ENCODE measurements at regions not wholly inside any gene's neighbourhood (a gene's known extent, or its start where the extent isn't known, plus 50 kb on each side); places are given as distances from the start of the nearest gene placed in this dataset.

GRCh38 chr12:84691266-84691665 is 221.3 kb downstream of the SLC6A15 start:
- DNase-seq (ENCODE audit: low read depth in 2 of 3, low spot score in 2 of 3): no peak

GRCh38 chr12:84689638-84690037 is 223.0 kb downstream of the SLC6A15 start:
- no peak for DNase-seq (ENCODE audit: low read depth in 2 of 3, low spot score in 2 of 3)

- no peak for DNase-seq (ENCODE audit: low read depth in 2 of 3, low spot score in 2 of 3)
These were observed 227.2 kb downstream of the SLC6A15 start for GRCh38 chr12:84685379-84685778.

GRCh38 chr12:84676787-84677186 is 235.8 kb downstream of the SLC6A15 start:
- DNase-seq (ENCODE audit: low read depth in 2 of 3, low spot score in 2 of 3): no peak

GRCh38 chr12:84661786-84662185 is 250.8 kb downstream of the SLC6A15 start:
- no peak for DNase-seq (ENCODE audit: low read depth in 2 of 3, low spot score in 2 of 3)

- no peak for DNase-seq (ENCODE audit: low read depth in 2 of 3, low spot score in 2 of 3)
These were observed 252.5 kb downstream of the SLC6A15 start for GRCh38 chr12:84660139-84660538.

- DNase-seq (ENCODE audit: low read depth in 2 of 3, low spot score in 2 of 3): no peak
These were observed 253.7 kb downstream of the SLC6A15 start for GRCh38 chr12:84658877-84659276.

GRCh38 chr12:84656705-84657104 is 255.9 kb downstream of the SLC6A15 start:
- DNase-seq (ENCODE audit: low read depth in 2 of 3, low spot score in 2 of 3): no peak

- no peak for DNase-seq (ENCODE audit: low read depth in 2 of 3, low spot score in 2 of 3)
These were observed 259.1 kb downstream of the SLC6A15 start for GRCh38 chr12:84653482-84653881.

GRCh38 chr12:84648425-84648824 is 264.2 kb downstream of the SLC6A15 start:
- DNase-seq (ENCODE audit: low read depth in 2 of 3, low spot score in 2 of 3): no peak

GRCh38 chr12:84644908-84645307 is 267.7 kb downstream of the SLC6A15 start:
- no peak for DNase-seq (ENCODE audit: low read depth in 2 of 3, low spot score in 2 of 3)

GRCh38 chr12:84643993-84644392 is 268.6 kb downstream of the SLC6A15 start:
- no peak for DNase-seq (ENCODE audit: low read depth in 2 of 3, low spot score in 2 of 3)

- no peak for DNase-seq (ENCODE audit: low read depth in 2 of 3, low spot score in 2 of 3)
These were observed 270.6 kb downstream of the SLC6A15 start for GRCh38 chr12:84641940-84642545.

GRCh38 chr12:84638811-84639368 is 273.7 kb downstream of the SLC6A15 start:
- no peak for DNase-seq (ENCODE audit: low read depth in 2 of 3, low spot score in 2 of 3)

GRCh38 chr12:84637926-84638325 is 274.7 kb downstream of the SLC6A15 start:
- no peak for DNase-seq (ENCODE audit: low read depth in 2 of 3, low spot score in 2 of 3)

GRCh38 chr12:84636801-84637290 is 275.8 kb downstream of the SLC6A15 start:
- no peak for DNase-seq (ENCODE audit: low read depth in 2 of 3, low spot score in 2 of 3)

- no peak for DNase-seq (ENCODE audit: low read depth in 2 of 3, low spot score in 2 of 3)
These were observed 278.1 kb downstream of the SLC6A15 start for GRCh38 chr12:84634526-84634925.

GRCh38 chr12:84632556-84632955 is 280.0 kb downstream of the SLC6A15 start:
- no peak for DNase-seq (ENCODE audit: low read depth in 2 of 3, low spot score in 2 of 3)

- no peak for DNase-seq (ENCODE audit: low read depth in 2 of 3, low spot score in 2 of 3)
These were observed 281.6 kb downstream of the SLC6A15 start for GRCh38 chr12:84631020-84631419.

- no peak for DNase-seq (ENCODE audit: low read depth in 2 of 3, low spot score in 2 of 3)
These were observed 285.0 kb downstream of the SLC6A15 start for GRCh38 chr12:84627593-84627992.

- no peak for DNase-seq (ENCODE audit: low read depth in 2 of 3, low spot score in 2 of 3)
These were observed 288.0 kb downstream of the SLC6A15 start for GRCh38 chr12:84624601-84625000.

- no peak for DNase-seq (ENCODE audit: low read depth in 2 of 3, low spot score in 2 of 3)
These were observed 293.5 kb downstream of the SLC6A15 start for GRCh38 chr12:84619053-84619571.
